ENCODE measurements at regions not wholly inside any gene's neighbourhood (a gene's known extent, or its start where the extent isn't known, plus 50 kb on each side); places are given as distances from the start of the nearest gene placed in this dataset.

GRCh38 chr4:151917145-151917734 is 156.4 kb upstream of the GATB start:
- no peak for TF ChIP-seq CTCF (IDR thresholded peaks at IDR 0.05 in 8 of 11, conservative IDR thresholded peaks at IDR 0.05 in 3 of 11)
- no peak for TF ChIP-seq POLR2A (IDR thresholded peaks at IDR 0.05)
